Lung (tissue), 11 donors: ENCODE measurements at regions not wholly inside any gene's neighbourhood (a gene's known extent, or its start where the extent isn't known, plus 50 kb on each side); places are given as distances from the start of the nearest gene placed in this dataset.

Source experiments
- ATAC-seq: fragments of 200-7000 bp; cut with Tn5 transposase; one replicate; pipeline ENCODE4 v1.9.1; 2020; ENCODE audit warnings: moderate number of reproducible peaks; ENCODE audit not compliant: insufficient read depth, low FRiP score
- DNase-seq, 3 donors: peaks; one replicate each; pipeline ENCODE4 v3.0.0-alpha.2; 2013 to 2017
- H3K27ac ChIP-seq, 2 donors: one replicate each; pipeline ENCODE4 v1.5.1; 2013; ENCODE audit warnings: mild to moderate bottlenecking in 2 of 2, moderate library complexity in 2 of 2, control low read depth in 1 of 2, inconsistent platforms in 1 of 2, low read depth in 1 of 2, low read length in 1 of 2
- H3K27me3 ChIP-seq, 3 donors: one replicate each; pipeline ENCODE4 v1.5.1; 2013; ENCODE audit warnings: low read length in 2 of 3; ENCODE audit not compliant: control insufficient read depth in 3 of 3, insufficient read depth in 3 of 3
- H3K36me3 ChIP-seq, 4 donors: one replicate each; pipeline ENCODE4 v1.5.1; 2013; ENCODE audit warnings: low read length in 4 of 4, mild to moderate bottlenecking in 1 of 4, moderate library complexity in 1 of 4; ENCODE audit not compliant: control insufficient read depth in 4 of 4, insufficient read depth in 4 of 4
- H3K4me1 ChIP-seq, 5 donors: one replicate each; pipeline ENCODE4 v1.5.1; 2013; ENCODE audit warnings: low read length in 5 of 5, mild to moderate bottlenecking in 2 of 5, moderate library complexity in 1 of 5; ENCODE audit not compliant: control insufficient read depth in 5 of 5, insufficient read depth in 5 of 5
- H3K4me3 ChIP-seq: one replicate; pipeline ENCODE4 v1.5.1; 2013; ENCODE audit warnings: mild to moderate bottlenecking, control low read depth, moderate library complexity
- H3K9ac ChIP-seq, 2 donors: one replicate each; pipeline ENCODE4 v1.5.1; 2013; ENCODE audit warnings: low read length in 2 of 2, control low read depth in 1 of 2; ENCODE audit not compliant: insufficient read depth in 1 of 2
- H3K9me3 ChIP-seq, 4 donors: one replicate each; pipeline ENCODE4 v1.5.1; 2013; ENCODE audit warnings: low read length in 3 of 4, mild to moderate bottlenecking in 1 of 4, moderate library complexity in 1 of 4; ENCODE audit not compliant: control insufficient read depth in 4 of 4, insufficient read depth in 3 of 4
- WGBS, 2 donors: extraction: QIAGEN DNeasy Blood & Tissue Kit; methylation state at CpG; one replicate each; pipeline ENCODE4 v1.1.7; 2013; 5-methylcytosine and 5-hydroxymethylcytosine counted together
- TF ChIP-seq, protein P1 (sequence below): IDR thresholded peaks from 2 replicates; pipeline ENCODE4 v1.5.1; 2012; ENCODE audit warnings: mild to moderate bottlenecking; ENCODE audit errors: control extremely low read depth, extremely low read depth
- donor health status: control.
- donor health status: control.
- donor health status: Bipolar disorder and iron deficiency.
- donor health status: healthy.
- donor health status: DM: yes; HTN: yes; CAD: no.

DNA sequence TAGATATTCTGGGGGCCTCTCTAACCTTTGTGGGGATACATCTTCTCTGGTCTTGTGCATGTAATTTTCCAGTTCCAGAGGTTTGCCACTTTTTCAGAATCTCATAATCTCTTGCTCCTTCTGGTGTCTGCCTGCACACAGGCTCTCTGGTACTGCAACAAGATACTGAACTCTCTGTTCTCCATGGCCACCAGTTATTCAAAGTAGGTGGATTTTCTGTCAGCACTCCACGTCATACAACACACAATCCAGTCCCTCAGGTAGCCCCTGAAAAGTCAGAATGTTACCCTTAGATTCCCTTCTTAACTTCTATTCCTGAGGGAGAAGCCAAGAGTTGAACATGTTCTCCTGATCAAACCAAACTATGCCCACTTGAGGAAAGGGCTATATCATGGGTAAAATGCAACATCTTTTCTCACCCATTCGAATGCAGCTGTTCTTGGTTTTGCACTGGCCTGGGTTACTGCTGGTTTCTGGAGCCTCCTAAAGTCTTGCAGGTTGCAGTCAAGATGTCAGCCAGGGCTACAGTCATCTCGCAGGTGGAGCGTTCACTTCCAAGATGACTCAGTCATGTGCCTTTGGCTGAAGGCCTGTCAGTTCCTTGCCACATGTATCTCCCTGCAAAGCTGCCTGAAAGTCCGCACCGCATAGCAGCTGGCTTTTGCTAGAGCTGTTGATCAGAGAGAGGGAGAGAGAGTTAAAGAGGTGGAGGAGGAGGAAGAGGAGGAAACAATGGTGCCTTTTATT is 57.7 kb upstream of the TUBA3C start:
- TF ChIP-seq, protein P1, sequence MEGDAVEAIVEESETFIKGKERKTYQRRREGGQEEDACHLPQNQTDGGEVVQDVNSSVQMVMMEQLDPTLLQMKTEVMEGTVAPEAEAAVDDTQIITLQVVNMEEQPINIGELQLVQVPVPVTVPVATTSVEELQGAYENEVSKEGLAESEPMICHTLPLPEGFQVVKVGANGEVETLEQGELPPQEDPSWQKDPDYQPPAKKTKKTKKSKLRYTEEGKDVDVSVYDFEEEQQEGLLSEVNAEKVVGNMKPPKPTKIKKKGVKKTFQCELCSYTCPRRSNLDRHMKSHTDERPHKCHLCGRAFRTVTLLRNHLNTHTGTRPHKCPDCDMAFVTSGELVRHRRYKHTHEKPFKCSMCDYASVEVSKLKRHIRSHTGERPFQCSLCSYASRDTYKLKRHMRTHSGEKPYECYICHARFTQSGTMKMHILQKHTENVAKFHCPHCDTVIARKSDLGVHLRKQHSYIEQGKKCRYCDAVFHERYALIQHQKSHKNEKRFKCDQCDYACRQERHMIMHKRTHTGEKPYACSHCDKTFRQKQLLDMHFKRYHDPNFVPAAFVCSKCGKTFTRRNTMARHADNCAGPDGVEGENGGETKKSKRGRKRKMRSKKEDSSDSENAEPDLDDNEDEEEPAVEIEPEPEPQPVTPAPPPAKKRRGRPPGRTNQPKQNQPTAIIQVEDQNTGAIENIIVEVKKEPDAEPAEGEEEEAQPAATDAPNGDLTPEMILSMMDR, result no peak
- no peak for DNase-seq
- H3K27ac ChIP-seq, result no peak overlapping the region
- H3K4me3 ChIP-seq, result no peak overlapping the region
- H3K4me1 ChIP-seq, result no peaks in the 10 kb centered on the region
- no peaks in the 10 kb centered on the region for H3K27me3 ChIP-seq
- H3K36me3 ChIP-seq, result no peaks in the 10 kb centered on the region
- H3K9ac ChIP-seq, result no peak overlapping the region
- no peak for ATAC-seq
- H3K9me3 ChIP-seq, result peaks cover 0 to 13% (median 4%) of the 10 kb centered on the region in 4 donors
- 70 to 75% methylated on average over 6 of the region's 6 CpGs for WGBS, 2 donors
